ENCODE measurements at regions not wholly inside any gene's neighbourhood (a gene's known extent, or its start where the extent isn't known, plus 50 kb on each side); places are given as distances from the start of the nearest gene placed in this dataset.

GRCh38 chr4:35943606-35944005, 300.7 kb downstream of the ARAP2 start:
- TF ChIP-seq CTCF (IDR thresholded peaks at IDR 0.05; ENCODE audit: control extremely low read depth in 1 of 3, insufficient read depth in 1 of 3, low read depth in 1 of 3, low read length in 3 of 3) (no peak), RAD21 (IDR thresholded peaks at IDR 0.05 in 1 of 2, conservative IDR thresholded peaks at IDR 0.05 in 1 of 2; ENCODE audit: low read depth in 2 of 2, low read length in 2 of 2) (no peak), SRF (IDR thresholded peaks at IDR 0.05; ENCODE audit: low read depth, low read length) (no peak), GABPA (IDR thresholded peaks at IDR 0.05; ENCODE audit: borderline replicate concordance, insufficient read depth, low read length) (no peak), HDAC6 (IDR thresholded peaks at IDR 0.05; ENCODE audit: low read depth, low read length) (no peak), TCF12 (IDR thresholded peaks at IDR 0.05; ENCODE audit: low read depth, low read length) (no peak), POLR2A (IDR thresholded peaks at IDR 0.05; ENCODE audit: control extremely low read depth in 1 of 2, low read depth in 2 of 2, low read length in 2 of 2) (no peak)
